HG03064 (cell line): ENCODE measurements at regions not wholly inside any gene's neighbourhood (a gene's known extent, or its start where the extent isn't known, plus 50 kb on each side); places are given as distances from the start of the nearest gene placed in this dataset.
"Not testable (repeated sequence)": the region's sequence is repeated elsewhere in the genome, so short reads cannot be mapped to it uniquely, and the experiment has no call there.

Experiments used
- ATAC-seq: cut with Tn5 transposase; IDR thresholded peaks from one replicate; pipeline ENCODE4 v1.9.1; 2021; ENCODE audit warnings: low read depth; ENCODE audit not compliant: unreplicated experiment

DNA sequence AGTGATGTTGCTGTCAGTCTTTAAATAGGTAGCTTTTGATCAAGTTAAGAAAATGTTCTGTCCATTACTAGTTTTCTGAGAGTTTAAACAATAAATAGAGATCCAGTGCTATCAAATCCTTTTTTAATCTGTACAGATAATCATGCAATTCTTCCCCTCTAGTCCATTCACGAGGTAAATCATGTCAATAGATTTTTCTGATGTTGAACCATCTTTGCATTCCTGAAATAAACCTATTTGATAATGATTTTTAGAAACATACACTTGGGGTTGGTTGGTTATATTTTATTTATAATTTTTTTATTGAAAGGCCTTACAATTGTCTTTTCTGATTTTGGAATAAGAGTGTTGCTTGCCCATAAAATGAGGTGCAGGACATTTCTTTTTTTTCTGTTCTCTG, 95.0 kb downstream of the FAM53A start:
- ATAC-seq: no peak

DNA sequence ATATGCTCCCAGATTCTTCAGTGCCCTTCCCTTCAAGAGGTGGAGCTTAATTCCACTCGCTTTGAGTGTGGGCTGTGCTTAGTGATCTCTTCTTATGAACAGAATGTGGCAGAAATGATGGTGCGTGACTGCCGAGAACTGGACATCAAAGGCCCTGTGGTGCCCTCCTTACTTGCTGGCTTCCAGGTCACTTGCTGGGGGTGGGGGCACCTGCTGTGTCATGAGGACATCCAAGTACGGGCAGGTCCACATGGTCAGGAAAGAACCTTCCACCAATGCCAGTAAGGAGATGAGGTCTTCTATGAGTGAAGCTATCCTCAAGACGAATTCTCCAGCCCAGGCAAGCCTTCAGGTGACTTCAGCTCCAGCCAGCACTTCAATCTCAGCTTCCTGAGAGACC, 95.8 kb downstream of the FAM53A start:
- ATAC-seq: no peak

DNA sequence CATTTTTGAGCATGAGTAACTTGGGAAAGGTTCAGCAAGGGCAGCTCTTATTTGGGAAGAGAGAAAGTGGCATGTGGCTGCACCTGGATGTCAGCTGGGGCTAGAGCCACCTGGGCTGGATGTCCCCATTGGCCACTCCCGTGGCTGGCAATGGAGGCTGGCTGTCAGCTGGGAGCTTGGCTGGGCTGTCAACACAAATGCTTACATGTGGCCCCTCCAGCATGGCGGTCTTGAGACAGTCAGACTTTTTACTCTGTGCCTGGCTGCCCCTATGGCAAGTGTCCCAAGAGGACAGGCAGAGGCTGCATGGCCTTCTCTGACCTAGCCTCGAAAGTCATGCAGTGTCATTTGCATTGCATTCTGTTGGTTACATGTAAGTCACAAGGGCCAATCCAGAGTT, 99.6 kb downstream of the FAM53A start:
- no peak for ATAC-seq

DNA sequence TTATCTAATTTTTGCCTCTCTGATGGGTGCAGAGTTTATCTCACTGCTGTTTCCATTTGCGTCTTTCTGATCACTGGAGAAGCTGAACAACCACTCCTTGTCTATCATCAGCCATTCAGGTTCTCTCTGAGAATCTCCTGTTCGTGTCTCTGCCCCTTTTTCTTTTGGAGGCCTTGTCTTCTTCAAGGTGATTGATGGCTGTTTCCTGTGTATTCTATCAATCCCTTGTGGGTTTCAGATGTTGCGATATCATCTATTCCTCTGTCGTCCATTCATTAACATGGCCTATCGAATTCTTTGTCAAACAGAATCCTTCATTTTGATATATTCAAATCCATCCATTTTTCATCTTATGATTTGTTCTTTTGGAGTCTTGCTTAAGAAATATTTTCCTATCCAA, 100.3 kb downstream of the FAM53A start:
- no peak for ATAC-seq

DNA sequence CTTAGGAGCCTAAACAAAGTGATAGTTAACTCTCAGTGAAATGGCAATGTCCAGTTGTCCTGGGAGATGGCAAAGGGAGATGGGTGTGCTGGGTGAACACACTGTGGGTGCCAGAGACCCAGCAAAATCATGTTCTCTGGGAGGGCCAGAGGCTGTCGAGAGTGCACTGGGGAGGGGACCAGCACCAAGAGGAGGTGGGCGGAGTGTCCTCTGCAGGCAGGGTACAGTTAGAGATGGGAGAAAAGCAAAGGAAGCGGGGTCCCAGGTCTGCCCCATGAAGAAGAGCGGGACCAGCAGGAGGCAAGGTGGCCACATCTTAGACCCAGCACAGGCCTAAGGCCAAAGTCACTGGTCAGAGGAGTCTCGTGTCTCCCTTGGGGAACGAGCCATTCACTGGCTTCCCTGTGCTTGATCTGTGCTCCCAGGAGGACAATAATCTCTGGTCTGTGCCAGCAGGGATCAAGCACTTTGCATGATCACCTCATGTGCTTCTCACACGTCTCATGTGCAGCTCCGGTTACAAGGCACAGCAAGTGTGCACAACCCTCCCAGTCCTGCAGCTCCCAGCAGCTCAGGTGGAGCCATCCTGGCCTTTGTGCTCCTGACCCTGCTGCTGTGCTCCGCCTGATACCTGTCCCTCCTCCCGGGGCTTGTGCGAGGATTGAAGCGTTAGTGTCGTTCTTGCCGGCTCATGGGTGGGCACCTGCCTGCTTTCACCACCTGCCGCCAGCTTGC, 100.9 kb downstream of the FAM53A start:
- ATAC-seq: no peak

DNA sequence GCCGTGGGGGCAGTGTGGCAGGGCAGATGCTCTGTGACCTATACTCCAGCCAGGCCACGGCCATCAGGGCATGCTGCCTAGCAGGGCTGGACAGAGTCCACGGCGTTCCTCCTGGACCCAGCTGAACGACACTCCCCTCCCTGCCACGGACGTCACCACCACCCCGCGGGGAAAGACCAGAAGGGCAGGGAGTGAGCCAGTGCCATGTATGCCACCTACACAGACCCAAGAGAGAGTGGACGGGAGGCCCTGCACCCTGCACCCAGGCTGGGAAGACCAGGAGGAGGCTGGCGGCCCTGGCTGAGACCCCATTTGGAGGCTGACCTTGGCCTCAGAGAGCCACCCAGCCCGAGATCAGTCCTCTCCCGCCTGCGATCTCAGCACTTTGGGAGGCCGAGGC, 101.9 kb downstream of the FAM53A start:
- ATAC-seq: no peak

DNA sequence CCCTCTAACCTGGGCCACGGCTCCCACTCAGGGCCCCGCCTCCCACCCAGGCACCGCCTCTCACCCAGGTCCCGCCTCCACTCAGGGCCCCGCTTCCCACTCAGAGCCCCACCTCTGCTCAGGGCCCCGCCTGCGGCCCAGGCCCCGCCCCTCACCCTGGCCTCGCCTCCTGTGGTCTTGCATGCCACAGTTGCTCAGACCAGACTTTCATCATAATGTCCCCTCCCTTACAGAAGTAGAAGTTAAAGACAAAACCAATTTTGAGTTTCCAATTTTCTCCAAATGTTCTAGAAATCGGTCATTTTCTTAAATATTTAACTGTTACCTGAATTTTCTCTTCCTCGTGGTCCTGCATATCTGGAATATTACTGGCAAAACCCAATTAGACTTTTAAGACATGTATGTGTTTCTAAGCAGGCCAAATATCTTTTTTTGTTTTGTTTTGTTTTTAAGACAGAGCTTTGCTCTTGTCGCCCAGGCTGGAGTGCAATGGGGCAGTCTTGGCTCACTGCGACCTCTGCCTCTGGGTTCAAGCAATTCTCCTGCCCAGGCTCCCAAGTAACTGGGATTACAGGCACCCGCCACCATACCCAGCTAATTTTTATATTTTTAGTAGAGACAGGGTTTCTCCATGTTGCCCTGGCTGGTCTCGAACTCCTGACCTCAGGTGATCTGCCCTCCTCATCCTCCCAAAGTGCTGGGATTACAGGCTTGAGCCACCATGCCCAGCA, 102.8 kb downstream of the FAM53A start:
- peak; percentile 59 for ATAC-seq

DNA sequence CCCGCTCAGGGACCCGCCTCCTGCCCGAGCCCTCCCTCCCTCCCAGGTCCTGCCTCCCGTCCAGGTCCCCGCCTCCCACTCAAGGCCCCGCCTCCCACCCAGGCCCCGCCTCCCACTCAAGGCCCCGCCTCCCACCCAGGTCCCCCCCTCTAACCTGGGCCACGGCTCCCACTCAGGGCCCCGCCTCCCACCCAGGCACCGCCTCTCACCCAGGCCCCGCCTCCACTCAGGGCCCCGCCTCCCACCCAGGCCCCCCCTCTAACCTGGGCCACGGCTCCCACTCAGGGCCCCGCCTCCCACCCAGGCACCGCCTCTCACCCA, 103.5 kb downstream of the FAM53A start:
- ATAC-seq: not testable (repeated sequence)

DNA sequence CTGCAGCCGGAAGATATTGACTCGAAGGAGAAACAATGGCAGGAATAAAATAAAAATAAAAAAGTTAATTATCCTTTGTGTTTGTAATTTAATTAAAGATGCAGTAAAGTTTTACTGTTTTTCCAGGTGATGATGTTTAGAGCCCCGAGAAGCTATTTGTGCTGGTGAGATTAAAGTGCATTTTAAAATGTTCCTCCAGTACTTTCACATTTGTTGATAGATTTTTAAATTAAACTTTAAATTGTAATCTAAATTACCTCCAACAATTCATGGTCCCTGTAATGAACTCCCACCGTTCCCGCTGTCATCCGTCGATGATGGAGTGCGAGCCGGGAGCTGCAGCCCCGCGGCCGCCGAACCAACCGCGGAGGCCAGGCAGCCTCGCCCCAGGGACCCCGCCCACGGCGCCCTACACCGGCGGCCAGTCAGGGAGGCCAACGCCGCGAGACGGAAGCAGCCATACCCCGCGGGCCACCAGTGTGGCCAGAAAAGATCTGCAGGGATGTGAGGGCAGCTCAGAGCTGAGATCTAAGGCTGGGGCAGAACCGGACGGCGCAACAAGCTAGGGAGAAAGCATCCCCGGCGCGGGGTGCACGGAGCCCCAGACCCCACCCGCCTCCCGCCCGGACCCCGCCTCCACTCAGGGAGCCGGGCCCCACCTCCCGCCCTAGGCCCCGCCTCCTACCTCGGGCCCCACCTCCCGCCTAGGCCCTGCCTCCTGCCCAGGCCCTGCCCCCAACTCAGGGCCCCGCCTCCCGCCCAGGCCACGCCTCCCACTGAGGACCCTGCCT, 104.0 kb downstream of the FAM53A start:
- ATAC-seq: no peak

DNA sequence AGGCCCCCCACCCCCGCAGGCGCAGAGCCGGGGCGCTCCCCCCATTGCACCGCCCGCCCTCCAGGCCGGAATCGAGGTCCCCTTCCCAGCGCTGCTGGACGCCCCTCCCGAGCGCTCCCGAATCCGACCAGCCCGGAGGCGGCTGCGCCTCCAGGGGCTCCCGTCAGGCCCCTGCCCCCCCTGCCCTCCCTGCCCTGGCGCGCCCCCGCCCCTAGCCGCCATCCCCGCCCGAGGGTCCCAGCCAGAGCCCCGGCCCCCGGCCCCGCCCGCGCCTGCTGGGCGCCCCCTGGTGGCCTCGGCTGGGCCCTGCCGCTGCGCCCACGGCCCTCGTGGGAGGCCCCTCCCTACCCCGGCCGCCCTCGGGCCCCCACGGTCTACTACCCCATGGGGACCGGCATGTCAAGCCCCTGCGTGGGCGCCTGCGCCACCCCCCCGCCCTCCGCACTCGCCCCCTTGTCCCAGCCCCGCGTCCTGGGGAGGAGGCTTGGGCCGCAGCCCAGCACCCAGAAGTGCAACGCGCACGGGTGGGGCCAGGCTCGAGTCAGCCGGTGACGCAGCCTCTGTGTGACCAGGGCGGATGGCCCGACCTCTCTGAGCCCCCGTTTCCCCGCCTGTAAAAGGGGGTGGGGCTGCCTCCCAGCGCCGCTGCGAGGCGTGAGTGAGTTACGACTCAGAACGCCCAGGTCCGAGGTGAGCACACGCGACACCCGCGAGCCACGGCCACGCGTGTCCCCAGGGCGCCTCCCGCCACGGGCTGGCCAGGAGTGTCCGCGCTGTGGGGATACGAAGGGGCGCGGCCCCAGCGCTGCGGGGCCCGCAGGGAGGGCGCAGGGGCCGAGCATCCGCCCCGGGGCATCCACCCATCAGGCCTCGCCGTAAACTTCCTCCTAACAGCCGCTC, 104.9 kb downstream of the FAM53A start:
- no peak for ATAC-seq

DNA sequence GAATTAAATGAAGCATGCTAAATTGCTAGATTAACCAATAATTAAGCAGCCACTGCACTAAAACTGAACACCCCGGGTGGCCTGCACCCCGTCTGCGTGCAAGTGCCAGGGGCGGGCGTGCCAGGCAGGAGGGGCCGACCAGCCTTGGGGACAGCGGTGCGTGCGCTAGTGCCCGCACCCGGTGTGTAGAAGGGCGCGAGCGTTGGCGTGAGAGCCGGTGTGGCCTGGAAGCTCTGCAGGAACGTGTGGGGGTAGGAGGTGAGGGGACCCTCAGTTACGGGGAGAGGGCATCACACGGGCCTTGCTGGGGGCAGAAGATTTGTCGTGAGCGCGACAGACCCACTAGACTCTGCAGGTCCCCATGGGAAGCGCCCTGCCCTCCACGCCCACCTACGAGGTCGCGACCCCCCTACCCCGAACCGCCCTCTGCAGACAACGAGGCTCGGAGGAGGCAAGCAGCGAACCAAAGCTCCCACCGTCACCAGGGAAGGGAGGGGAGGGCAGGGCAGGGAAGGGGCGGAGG, 105.8 kb downstream of the FAM53A start:
- no peak for ATAC-seq

DNA sequence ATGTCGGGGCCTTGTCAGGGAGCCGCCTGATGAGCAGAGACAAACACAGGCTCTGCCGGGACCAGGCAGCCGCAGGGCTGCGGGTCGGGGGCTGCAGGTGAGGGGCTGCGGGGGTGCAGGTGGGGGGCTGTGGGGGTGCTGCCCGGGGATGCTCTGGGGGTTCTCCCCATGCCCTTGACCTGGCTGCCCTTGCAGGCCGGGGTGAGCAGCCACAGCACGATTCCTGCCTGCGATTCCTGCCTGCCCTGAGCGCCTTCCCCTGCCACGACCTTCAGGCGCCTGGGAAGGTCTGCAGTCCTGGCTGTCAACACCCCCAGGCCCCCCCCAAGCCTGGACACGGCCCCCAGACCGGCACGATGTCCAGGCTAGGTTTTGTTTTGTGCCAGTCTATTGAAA, 106.3 kb downstream of the FAM53A start:
- ATAC-seq: no peak

DNA sequence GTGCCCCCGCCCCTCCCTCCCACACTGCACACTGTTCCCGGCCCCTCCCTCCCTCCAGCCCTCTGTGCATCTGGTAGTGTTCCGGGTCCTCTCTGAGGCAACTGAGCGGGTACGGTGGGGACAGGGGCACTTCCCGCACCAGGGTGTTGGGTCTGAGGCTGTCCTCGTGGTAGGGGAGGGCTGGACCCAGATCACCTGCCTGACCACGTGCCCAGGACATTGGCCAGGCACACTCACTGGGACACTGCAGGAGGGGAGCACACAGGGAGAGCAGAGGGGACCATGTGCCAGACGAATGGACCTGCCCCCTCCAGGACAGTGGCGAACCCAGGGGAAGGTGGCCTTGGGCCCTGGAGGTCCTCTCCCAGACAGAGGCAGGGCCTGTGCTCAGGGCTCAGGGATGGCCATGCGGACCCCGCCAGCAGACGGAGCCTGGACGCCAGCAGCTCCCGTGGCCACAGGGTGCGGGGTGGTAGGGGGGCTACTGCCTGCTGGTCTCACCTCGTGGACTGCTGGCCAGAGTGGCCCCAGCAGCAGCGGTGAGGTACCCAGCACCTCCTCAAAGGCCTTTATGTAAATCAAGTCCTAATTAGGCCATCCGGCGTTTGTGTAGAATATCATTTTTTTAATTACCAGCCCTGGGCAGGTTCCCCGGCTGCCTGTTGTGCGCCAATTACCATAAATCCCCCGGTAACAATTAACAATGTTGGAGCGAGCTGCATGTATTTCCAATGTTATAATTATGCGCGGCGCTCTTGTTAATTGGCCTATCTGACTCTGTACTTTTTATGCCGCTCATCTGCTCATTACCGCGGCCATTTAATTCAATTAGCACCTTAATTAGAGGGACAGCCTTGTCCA, 106.9 kb downstream of the FAM53A start:
- ATAC-seq: no peak

DNA sequence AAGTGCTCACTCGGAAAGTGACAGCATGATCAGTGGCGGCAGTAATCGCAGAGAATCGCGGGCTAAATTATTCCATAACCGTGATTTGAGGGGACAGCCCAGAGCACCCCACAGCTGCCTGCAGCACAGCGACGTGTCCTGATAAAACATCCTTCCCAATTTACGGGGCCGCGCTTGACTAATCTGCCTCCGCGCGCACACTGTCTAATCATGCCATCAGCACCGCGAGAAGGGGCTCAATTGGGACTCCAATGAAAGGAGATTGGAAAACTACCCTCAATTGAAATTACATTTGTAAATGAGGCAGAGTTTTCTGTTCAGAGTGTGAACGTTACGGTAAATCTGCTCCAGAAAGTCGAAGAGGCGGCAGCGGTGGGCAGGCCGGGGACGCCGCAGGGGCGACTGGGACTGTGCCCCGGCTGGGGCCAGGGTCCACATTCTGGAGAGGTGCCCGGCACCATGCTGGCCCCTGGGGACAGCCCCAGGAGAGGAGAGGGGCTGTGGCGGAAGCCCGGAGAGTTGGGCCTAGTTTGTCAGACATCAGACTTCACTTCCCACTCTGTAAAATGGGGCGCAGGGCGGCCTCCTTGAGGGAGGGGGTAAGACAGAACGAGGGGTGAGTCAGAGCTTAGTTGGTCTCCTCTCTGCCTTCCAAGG, 107.7 kb downstream of the FAM53A start:
- ATAC-seq: no peak

DNA sequence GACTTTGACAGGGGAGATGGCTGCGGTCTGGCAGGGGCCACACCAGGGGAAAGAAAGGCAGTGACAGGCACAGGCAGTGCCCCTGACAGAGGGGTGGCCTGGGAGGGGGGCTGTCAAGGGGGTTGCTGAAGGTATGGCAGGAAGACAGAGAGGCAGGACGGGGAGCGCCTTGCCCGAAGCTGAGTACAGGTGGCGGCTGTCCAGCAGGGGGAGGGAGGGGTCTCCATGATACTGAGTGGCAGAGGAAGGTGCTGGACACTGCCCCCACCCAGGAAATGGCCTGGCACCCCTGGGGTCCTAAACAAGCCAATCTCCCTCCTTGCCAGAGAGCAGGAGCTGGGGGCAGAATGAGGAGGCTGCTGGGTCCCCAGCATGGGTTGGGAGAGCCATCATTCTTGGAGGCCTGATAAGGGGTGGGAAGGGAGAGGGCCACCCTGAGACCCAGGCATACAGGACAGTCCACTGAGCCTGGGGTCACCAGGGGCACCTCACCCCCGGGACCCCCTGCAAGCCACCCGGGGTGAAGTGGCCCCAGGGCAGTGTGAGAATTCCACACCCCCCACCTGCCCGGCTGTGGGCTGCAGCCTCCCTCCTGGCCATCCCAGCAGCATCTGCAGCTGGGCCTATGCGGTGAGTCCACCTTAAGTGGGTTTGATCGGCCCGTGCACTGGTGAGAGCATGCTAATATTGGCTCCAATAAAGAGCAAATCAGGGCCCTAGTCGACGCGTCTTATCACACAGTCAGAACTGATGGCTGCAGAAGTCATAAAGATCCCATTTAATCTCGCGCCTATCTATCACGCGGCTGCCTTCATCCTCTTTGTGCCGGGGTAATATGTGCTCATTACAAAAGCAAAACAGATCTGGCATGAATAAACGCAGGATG, 108.5 kb downstream of the FAM53A start:
- ATAC-seq: no peak

DNA sequence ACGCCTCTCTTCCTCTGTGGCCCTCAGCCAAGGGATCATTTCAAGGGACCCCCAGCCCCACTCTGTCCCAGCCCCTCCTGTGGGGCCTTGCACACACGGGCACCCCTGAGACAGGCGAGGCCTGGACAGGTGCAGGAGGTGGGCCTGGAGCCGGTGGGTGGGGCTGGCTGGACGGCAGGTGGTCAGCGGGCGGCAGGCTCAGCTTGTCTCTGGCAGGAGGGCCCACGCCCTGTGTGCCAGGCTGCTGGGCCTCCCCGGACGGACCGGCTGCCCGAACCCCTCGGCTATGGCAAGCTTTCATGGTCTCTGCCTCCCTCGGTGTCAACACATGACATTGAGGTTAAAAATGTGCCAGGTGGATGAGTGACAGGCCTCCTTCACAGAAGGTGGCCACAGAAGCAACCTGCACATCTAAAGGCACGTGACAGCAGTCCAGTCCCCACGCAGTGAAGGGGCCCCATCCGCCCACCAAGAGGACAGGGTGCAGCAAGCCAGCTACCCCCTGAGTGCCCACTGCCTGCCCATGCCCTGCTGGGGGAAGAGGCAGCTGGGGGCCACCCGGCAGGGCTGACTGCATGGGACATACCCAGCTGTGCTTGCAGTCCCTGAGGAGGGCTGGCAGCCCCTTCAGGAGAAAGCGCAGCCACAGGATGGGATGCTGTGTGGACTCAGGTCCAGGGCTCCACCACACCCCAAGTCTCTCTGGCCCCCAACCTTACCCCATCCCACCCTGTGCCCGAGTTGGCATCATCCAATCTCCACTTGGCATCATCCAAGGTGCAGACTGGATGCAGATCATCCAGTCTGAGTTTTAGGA, 109.3 kb downstream of the FAM53A start:
- ATAC-seq: no peak

DNA sequence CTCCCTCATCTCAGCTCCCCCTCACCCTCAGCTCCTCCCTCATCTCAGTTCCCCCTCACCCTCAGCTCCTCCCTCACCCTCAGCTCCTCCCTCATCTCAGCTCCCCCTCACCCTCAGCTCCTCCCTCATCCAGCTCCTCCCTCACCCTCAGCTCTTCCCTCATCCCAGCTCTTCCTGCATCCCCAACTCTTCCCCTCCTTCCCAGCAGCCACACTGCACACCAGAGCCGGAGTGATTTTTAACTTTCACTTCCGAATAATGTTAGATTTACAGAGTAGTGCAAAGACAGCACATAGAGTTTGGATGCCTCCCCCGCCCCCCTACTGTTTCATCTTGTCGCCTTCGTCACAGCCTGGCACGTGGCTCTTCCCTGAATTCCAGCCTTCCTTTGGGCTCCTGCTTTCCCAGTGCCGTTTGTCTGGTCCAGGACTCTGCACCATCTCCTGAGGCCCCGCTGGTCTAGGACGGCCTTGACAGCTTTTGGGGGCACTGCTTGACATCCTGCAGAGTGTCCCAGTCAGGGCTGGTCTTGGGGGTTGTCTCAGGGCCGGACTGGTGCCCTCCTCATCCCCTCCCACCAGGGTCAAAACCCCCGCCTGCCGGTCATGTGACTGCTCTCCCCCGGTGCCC, 110.2 kb downstream of the FAM53A start:
- ATAC-seq: no peak
